GM12878 (cell line): ENCODE measurements at regions not wholly inside any gene's neighbourhood (a gene's known extent, or its start where the extent isn't known, plus 50 kb on each side); places are given as distances from the start of the nearest gene placed in this dataset.

Experiments
- ATAC-seq: fragments of 200-7000 bp; cut with Tn5 transposase; 3 replicates; pipeline ENCODE4 v1.9.1; 2020; ENCODE audit warnings: mild to moderate bottlenecking, moderate library complexity
- BruUV-seq: library from RNA; stranded (reverse); fragments of 400-500 nt; replicated peaks from 2 replicates; lab custom pipeline; 2021; lab: Mats Ljungman, UMichigan
- CTCF ChIA-PET: fragments of 300-600 bp; sonication (Branson Sonifier 250); formaldehyde crosslinking; extraction: SDS; loops from one replicate; lab custom pipeline; 2021; ENCODE audit warnings: inconsistent platforms; lab: Yijun Ruan, JAX
- POLR2A ChIA-PET: fragments of 350-600 bp; formaldehyde crosslinking; extraction: SDS; loops from one replicate; lab custom pipeline; 2021; ENCODE audit warnings: inconsistent platforms; lab: Charles Lee
- RAD21 ChIA-PET: fragments of 300-600 bp; sonication (Branson Sonifier 250); formaldehyde crosslinking; loops from one replicate; lab custom pipeline; 2023; ENCODE audit warnings: antibody characterized with exemption; ENCODE audit not compliant: unreplicated experiment; lab: Charles Lee
- SMC1A ChIA-PET: fragments of 300-600 bp; sonication (Branson Sonifier 250); formaldehyde crosslinking; loops from one replicate; lab custom pipeline; 2023; ENCODE audit not compliant: unreplicated experiment, uncharacterized antibody; lab: Charles Lee
- DNase-seq: peaks from one replicate; pipeline ENCODE4 v3.0.0-alpha.2; 2011; ENCODE audit warnings: low read depth, low spot score
- FAIRE-seq: peaks from 3 replicates; lab custom pipeline; 2011; peaks lifted over from hg19 to GRCh38; lab: Jason Lieb, UNC
- H2AFZ ChIP-seq: 2 replicates; pipeline ENCODE4 v1.6.0; 2011; ENCODE audit warnings: low read depth, low read length, control low read depth; ENCODE audit not compliant: control insufficient read depth
- H3K27ac ChIP-seq: 2 replicates; pipeline ENCODE4 v1.5.1; 2011; ENCODE audit warnings: control low read depth; ENCODE audit not compliant: control insufficient read depth, insufficient read depth
- H3K27me3 ChIP-seq, 2 experiments: replicated peaks in 1 of 2; 2 replicates each; pipeline versions ENCODE4 v1.6.0 to v1.6.1; 2011; ENCODE audit warnings: low read length in 1 of 2; ENCODE audit not compliant: control insufficient read depth in 2 of 2, insufficient read depth in 2 of 2
- H3K36me3 ChIP-seq, 2 experiments: 2 replicates each; pipeline ENCODE4 v1.5.1; 2011; ENCODE audit warnings: low read length in 1 of 2; ENCODE audit not compliant: control insufficient read depth in 2 of 2, insufficient read depth in 2 of 2
- H3K4me1 ChIP-seq: 2 replicates; pipeline ENCODE4 v1.6.1; 2011; ENCODE audit warnings: mild to moderate bottlenecking, low read length, moderate library complexity, mixed read lengths; ENCODE audit not compliant: control insufficient read depth, insufficient read depth
- H3K4me2 ChIP-seq: 2 replicates; pipeline ENCODE4 v1.6.0; 2011; ENCODE audit warnings: control low read depth; ENCODE audit not compliant: control insufficient read depth, insufficient read depth
- H3K4me3 ChIP-seq: fragments of 200-600 bp; sonication (generic); 2 replicates; pipeline ENCODE4 v1.5.1; 2016
- H3K79me2 ChIP-seq: 2 replicates; pipeline ENCODE4 v1.6.0; 2011; ENCODE audit warnings: low read length; ENCODE audit not compliant: control insufficient read depth, insufficient read depth
- H3K9ac ChIP-seq: 2 replicates; pipeline ENCODE4 v1.8.0; 2011; ENCODE audit warnings: low read length, control low read depth, mixed read lengths; ENCODE audit not compliant: control insufficient read depth, insufficient read depth
- H3K9me3 ChIP-seq: replicated peaks from 3 replicates; pipeline ENCODE4 v1.5.1; 2011; ENCODE audit warnings: mild to moderate bottlenecking, low read length; ENCODE audit not compliant: control insufficient read depth, insufficient read depth
- H4K20me1 ChIP-seq: 2 replicates; pipeline ENCODE4 v1.6.0; 2011; ENCODE audit not compliant: control insufficient read depth, insufficient read depth
- BRCA1 ChIP-seq: IDR thresholded peaks from 2 replicates; pipeline ENCODE4 v1.6.1; 2011; ENCODE audit warnings: low read depth, low read length, improper control_type of control experiment
- FOS ChIP-seq: IDR thresholded peaks from 3 replicates; pipeline ENCODE4 v1.6.1; 2011; ENCODE audit warnings: borderline replicate concordance; ENCODE audit not compliant: insufficient read length; ENCODE audit errors: extremely low read depth
- FOXM1 ChIP-seq: IDR thresholded peaks from 2 replicates; pipeline ENCODE4 v1.6.1; 2012; ENCODE audit warnings: low read depth, mild to moderate bottlenecking, inconsistent platforms, low read length, moderate library complexity
- KAT2A ChIP-seq: conservative IDR thresholded peaks from 2 replicates; pipeline ENCODE4 v1.6.1; 2011; ENCODE audit warnings: low read depth, low read length; ENCODE audit not compliant: control insufficient read depth
- KLF5 ChIP-seq: fragments of 450-650 bp; IDR thresholded peaks from 2 replicates; pipeline ENCODE4 v1.6.1; 2014; ENCODE audit warnings: mild to moderate bottlenecking; ENCODE audit not compliant: partially characterized antibody
- MYB ChIP-seq: fragments of 150-350 bp; IDR thresholded peaks from 2 replicates; pipeline ENCODE4 v1.6.1; 2014; ENCODE audit warnings: mild to moderate bottlenecking, low read depth, low read length, borderline replicate concordance
- ZNF207 ChIP-seq: fragments of 450-650 bp; IDR thresholded peaks from 2 replicates; pipeline ENCODE4 v1.6.1; 2014; ENCODE audit warnings: antibody characterized with exemption, mild to moderate bottlenecking, borderline replicate concordance
- in situ Hi-C: fragments of 300-500 bp; cut with MboI; formaldehyde crosslinking; loops from 9 replicates; pipeline ENCODE4 v1.14.3; 2018; ENCODE audit warnings: mixed read lengths
- intact Hi-C: fragments of 100-400 bp; cut with micrococcal nuclease; formaldehyde crosslinking; loops from one replicate; pipeline ENCODE4 v1.14.2; 2022; ENCODE audit not compliant: unreplicated experiment
- TF ChIP-seq, protein P1 (sequence below): fragments of 450-650 bp; IDR thresholded peaks from 2 replicates; pipeline ENCODE4 v1.6.1; 2018; ENCODE audit warnings: borderline replicate concordance, mild to moderate bottlenecking; ENCODE audit not compliant: partially characterized antibody

DNA sequence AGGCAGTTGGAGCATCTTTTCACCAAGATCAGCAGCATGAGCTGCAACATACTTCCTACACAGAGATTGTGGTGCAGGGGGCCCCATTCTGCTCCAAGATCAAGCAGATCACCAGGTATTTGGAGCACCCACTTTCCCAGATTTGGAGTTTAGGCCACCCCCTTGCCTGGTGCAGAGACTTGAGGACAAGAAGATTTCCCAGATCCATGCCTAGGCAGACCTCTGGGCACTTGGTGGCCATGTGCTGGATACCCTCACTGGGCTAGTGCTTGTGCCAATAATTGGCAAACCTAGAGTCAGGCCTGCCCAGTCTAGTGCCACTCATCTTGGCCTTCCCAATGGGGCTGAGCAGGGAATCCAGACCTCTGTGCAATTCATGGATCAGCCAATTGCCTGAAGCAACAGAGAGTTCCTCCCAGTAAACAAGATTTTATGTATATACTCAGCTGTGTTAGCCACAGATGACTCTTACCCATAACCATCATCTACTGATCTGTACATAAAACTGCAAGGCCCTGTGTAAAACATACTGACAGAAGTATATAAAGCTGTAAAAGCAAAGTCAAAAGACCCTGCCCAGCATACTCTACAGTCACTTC is 228.4 kb upstream of the EMCN start:
- ChIA-PET SMC1A (interaction anchor here (1.3 kb wide), 1 partner anchor 133 kb away, joined by 3 read pairs; no protein-coding TSS in a partner anchor), CTCF (no interaction called here), POLR2A (no interaction called here), RAD21 (no interaction called here)
- Histone ChIP-seq H3K27ac (no peak overlapping the region), H3K4me3 (no peak overlapping the region), H4K20me1 (no peaks in the 10 kb centered on the region), H3K36me3 (no peaks in the 10 kb centered on the region), H2AFZ (no peak overlapping the region), H3K9ac (no peak overlapping the region), H3K4me2 (no peak overlapping the region), H3K27me3 (no peaks in the 10 kb centered on the region), H3K9me3 (no peaks in the 10 kb centered on the region), H3K79me2 (no peaks in the 10 kb centered on the region), H3K4me1 (no peaks in the 10 kb centered on the region)
- no peak for FAIRE-seq
- DNase-seq = no peak
- no TSS peak for BruUV-seq
- intact Hi-C loops = no loop called here
- ATAC-seq = no peak
- in situ Hi-C loops = no loop called here
- TF ChIP-seq FOXM1 = no peak
- TF ChIP-seq KAT2A = no peak
- TF ChIP-seq FOS = no peak
- TF ChIP-seq BRCA1 = no peak
- TF ChIP-seq ZNF207 = no peak
- no peak for TF ChIP-seq KLF5
- no peak for TF ChIP-seq MYB
- TF ChIP-seq, protein P1, sequence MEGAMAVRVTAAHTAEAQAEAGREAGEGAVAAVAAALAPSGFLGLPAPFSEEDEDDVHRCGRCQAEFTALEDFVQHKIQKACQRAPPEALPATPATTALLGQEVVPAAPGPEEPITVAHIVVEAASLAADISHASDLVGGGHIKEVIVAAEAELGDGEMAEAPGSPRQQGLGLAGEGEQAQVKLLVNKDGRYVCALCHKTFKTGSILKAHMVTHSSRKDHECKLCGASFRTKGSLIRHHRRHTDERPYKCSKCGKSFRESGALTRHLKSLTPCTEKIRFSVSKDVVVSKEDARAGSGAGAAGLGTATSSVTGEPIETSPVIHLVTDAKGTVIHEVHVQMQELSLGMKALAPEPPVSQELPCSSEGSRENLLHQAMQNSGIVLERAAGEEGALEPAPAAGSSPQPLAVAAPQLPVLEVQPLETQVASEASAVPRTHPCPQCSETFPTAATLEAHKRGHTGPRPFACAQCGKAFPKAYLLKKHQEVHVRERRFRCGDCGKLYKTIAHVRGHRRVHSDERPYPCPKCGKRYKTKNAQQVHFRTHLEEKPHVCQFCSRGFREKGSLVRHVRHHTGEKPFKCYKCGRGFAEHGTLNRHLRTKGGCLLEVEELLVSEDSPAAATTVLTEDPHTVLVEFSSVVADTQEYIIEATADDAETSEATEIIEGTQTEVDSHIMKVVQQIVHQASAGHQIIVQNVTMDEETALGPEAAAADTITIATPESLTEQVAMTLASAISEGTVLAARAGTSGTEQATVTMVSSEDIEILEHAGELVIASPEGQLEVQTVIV = no peak
- TF ChIP-seq, all 136 proteins: peak for 0
